ENCODE measurements at regions not wholly inside any gene's neighbourhood (a gene's known extent, or its start where the extent isn't known, plus 50 kb on each side); places are given as distances from the start of the nearest gene placed in this dataset.

DNA sequence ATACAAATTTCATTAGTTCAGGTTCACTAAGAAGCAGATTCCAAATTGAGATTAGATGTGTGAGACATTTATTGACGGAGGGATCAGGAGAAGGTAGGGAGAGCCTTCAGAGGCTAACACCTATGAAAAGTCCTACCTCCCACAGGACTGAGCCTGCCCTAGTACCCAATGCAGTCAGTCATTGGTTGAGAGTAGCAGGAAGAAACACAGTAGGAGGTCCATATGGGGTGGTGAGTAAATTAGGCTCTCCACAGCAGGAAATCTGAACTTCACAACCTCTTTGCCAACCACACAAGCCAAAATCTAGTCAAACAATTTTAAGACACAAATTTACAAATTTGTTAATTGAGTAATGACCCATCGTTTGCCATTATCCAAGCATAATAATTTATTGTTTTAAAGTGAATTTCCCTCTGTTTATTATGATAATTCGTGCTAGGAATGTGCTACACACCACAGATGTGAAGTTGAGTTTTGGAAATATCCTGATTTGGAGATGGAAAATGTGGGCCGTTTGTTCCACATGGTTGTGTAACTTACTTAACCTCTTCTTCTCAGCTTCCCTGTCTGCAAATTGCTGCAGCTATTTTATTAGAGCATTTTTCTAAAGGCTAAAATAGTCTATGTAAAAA is 542.1 kb downstream of the ETS1 start:
- no peaks in the 10 kb centered on the region for H3K9me3 ChIP-seq
- H3K9me2 ChIP-seq: no peaks in the 10 kb centered on the region
- H4K20me1 ChIP-seq (ENCODE audit: insufficient read depth): no peaks in the 10 kb centered on the region
- DNase-seq: no peak
- no peaks in the 10 kb centered on the region for H3K79me2 ChIP-seq (ENCODE audit: insufficient read depth)
- H3K27ac ChIP-seq (ENCODE audit: low read depth in 2 of 2, low read length in 1 of 2): no peak overlapping the region; a peak in 1 of 4 replicates
- TF ChIP-seq RAD21 (IDR thresholded peaks at IDR 0.05; ENCODE audit: low read length) (no peak), EZH2phosphoT487 (IDR thresholded peaks at IDR 0.05; ENCODE audit: borderline replicate concordance, low read depth) (no peak), POLR2AphosphoS5 (IDR thresholded peaks at IDR 0.05; ENCODE audit: low read depth, low read length) (no peak), CHD2 (IDR thresholded peaks at IDR 0.05; ENCODE audit: low read length, partially characterized antibody) (no peak), ELF1 (IDR thresholded peaks at IDR 0.05) (no peak), GATA2 (CRISPR knock-in tag; IDR thresholded peaks at IDR 0.05) (no peak), NRF1 (IDR thresholded peaks at IDR 0.05; ENCODE audit: low read depth, low read length) (no peak), SIN3A (IDR thresholded peaks at IDR 0.05; ENCODE audit: borderline replicate concordance, low read depth, low read length) (no peak), RCOR1 (IDR thresholded peaks at IDR 0.05; ENCODE audit: low read length) (no peak), TAF1 (IDR thresholded peaks at IDR 0.05; ENCODE audit: borderline replicate concordance, low read depth, low read length) (no peak), RFX5 (IDR thresholded peaks at IDR 0.05; ENCODE audit: low read length) (no peak), EP300 (IDR thresholded peaks at IDR 0.05; ENCODE audit: borderline replicate concordance in 1 of 2, low read depth in 1 of 2, low read length in 1 of 2) (no peak), SMC3 (IDR thresholded peaks at IDR 0.05; ENCODE audit: low read depth, low read length) (no peak), GABPA (IDR thresholded peaks at IDR 0.05; ENCODE audit: low read depth) (no peak)
- TF ChIP-seq, protein P1, sequence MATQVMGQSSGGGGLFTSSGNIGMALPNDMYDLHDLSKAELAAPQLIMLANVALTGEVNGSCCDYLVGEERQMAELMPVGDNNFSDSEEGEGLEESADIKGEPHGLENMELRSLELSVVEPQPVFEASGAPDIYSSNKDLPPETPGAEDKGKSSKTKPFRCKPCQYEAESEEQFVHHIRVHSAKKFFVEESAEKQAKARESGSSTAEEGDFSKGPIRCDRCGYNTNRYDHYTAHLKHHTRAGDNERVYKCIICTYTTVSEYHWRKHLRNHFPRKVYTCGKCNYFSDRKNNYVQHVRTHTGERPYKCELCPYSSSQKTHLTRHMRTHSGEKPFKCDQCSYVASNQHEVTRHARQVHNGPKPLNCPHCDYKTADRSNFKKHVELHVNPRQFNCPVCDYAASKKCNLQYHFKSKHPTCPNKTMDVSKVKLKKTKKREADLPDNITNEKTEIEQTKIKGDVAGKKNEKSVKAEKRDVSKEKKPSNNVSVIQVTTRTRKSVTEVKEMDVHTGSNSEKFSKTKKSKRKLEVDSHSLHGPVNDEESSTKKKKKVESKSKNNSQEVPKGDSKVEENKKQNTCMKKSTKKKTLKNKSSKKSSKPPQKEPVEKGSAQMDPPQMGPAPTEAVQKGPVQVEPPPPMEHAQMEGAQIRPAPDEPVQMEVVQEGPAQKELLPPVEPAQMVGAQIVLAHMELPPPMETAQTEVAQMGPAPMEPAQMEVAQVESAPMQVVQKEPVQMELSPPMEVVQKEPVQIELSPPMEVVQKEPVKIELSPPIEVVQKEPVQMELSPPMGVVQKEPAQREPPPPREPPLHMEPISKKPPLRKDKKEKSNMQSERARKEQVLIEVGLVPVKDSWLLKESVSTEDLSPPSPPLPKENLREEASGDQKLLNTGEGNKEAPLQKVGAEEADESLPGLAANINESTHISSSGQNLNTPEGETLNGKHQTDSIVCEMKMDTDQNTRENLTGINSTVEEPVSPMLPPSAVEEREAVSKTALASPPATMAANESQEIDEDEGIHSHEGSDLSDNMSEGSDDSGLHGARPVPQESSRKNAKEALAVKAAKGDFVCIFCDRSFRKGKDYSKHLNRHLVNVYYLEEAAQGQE (IDR thresholded peaks at IDR 0.05; ENCODE audit: low read depth, low read length): no peak
- TF ChIP-seq, protein P2, sequence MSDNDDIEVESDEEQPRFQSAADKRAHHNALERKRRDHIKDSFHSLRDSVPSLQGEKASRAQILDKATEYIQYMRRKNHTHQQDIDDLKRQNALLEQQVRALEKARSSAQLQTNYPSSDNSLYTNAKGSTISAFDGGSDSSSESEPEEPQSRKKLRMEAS (IDR thresholded peaks at IDR 0.05; ENCODE audit: low read depth): no peak
- TF ChIP-seq, protein P3, sequence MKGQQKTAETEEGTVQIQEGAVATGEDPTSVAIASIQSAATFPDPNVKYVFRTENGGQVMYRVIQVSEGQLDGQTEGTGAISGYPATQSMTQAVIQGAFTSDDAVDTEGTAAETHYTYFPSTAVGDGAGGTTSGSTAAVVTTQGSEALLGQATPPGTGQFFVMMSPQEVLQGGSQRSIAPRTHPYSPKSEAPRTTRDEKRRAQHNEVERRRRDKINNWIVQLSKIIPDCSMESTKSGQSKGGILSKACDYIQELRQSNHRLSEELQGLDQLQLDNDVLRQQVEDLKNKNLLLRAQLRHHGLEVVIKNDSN (IDR thresholded peaks at IDR 0.05; ENCODE audit: borderline replicate concordance, low read depth): no peak
- TF ChIP-seq, protein P4, sequence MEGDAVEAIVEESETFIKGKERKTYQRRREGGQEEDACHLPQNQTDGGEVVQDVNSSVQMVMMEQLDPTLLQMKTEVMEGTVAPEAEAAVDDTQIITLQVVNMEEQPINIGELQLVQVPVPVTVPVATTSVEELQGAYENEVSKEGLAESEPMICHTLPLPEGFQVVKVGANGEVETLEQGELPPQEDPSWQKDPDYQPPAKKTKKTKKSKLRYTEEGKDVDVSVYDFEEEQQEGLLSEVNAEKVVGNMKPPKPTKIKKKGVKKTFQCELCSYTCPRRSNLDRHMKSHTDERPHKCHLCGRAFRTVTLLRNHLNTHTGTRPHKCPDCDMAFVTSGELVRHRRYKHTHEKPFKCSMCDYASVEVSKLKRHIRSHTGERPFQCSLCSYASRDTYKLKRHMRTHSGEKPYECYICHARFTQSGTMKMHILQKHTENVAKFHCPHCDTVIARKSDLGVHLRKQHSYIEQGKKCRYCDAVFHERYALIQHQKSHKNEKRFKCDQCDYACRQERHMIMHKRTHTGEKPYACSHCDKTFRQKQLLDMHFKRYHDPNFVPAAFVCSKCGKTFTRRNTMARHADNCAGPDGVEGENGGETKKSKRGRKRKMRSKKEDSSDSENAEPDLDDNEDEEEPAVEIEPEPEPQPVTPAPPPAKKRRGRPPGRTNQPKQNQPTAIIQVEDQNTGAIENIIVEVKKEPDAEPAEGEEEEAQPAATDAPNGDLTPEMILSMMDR (IDR thresholded peaks at IDR 0.05): no peak
- TF ChIP-seq, protein P5, sequence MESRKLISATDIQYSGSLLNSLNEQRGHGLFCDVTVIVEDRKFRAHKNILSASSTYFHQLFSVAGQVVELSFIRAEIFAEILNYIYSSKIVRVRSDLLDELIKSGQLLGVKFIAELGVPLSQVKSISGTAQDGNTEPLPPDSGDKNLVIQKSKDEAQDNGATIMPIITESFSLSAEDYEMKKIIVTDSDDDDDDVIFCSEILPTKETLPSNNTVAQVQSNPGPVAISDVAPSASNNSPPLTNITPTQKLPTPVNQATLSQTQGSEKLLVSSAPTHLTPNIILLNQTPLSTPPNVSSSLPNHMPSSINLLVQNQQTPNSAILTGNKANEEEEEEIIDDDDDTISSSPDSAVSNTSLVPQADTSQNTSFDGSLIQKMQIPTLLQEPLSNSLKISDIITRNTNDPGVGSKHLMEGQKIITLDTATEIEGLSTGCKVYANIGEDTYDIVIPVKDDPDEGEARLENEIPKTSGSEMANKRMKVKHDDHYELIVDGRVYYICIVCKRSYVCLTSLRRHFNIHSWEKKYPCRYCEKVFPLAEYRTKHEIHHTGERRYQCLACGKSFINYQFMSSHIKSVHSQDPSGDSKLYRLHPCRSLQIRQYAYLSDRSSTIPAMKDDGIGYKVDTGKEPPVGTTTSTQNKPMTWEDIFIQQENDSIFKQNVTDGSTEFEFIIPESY (IDR thresholded peaks at IDR 0.05; ENCODE audit: borderline replicate concordance, low read depth): no peak
- TF ChIP-seq, protein P6, sequence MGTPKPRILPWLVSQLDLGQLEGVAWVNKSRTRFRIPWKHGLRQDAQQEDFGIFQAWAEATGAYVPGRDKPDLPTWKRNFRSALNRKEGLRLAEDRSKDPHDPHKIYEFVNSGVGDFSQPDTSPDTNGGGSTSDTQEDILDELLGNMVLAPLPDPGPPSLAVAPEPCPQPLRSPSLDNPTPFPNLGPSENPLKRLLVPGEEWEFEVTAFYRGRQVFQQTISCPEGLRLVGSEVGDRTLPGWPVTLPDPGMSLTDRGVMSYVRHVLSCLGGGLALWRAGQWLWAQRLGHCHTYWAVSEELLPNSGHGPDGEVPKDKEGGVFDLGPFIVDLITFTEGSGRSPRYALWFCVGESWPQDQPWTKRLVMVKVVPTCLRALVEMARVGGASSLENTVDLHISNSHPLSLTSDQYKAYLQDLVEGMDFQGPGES (IDR thresholded peaks at IDR 0.05; ENCODE audit: low read depth, low read length): no peak
- H2AFZ ChIP-seq (ENCODE audit: low read depth): no peak overlapping the region
- H3K4me3 ChIP-seq (ENCODE audit: low read depth in 2 of 2, low read length in 1 of 2): no peak overlapping the region
- H3K4me2 ChIP-seq: no peak overlapping the region
- no peaks in the 10 kb centered on the region for H3K36me3 ChIP-seq (replicated peaks in 1 of 2; ENCODE audit: control insufficient read depth in 1 of 2, insufficient read depth in 2 of 2, low read length in 1 of 2)
- H3K9ac ChIP-seq: no peak overlapping the region
- H3F3A ChIP-seq (replicated peaks; ENCODE audit: insufficient read depth): peaks cover under 1% of the 10 kb centered on the region
- peaks cover 8 to 19% of the 10 kb centered on the region in 2 experiments; a peak in 3 of 4 replicates for H3K4me1 ChIP-seq (ENCODE audit: control insufficient read depth in 1 of 2, insufficient read depth in 2 of 2, low read depth in 1 of 2, low read length in 1 of 2)
- WGBS (ENCODE audit: low lambda C conversion rate): 63% methylated on average over 4 of the region's 4 CpGs
- H3K27me3 ChIP-seq (ENCODE audit: insufficient read depth): no peaks in the 10 kb centered on the region
- ChIA-PET POLR2A (no interaction called here), CTCF (interaction anchor here (1.6 to 2.5 kb wide), 2 partner anchors 29 to 112 kb away, joined by 3 to 7 read pairs; no protein-coding TSS in a partner anchor)

Data from SK-N-SH (cell line).